ENCODE measurements at regions not wholly inside any gene's neighbourhood (a gene's known extent, or its start where the extent isn't known, plus 50 kb on each side); places are given as distances from the start of the nearest gene placed in this dataset.

DNA sequence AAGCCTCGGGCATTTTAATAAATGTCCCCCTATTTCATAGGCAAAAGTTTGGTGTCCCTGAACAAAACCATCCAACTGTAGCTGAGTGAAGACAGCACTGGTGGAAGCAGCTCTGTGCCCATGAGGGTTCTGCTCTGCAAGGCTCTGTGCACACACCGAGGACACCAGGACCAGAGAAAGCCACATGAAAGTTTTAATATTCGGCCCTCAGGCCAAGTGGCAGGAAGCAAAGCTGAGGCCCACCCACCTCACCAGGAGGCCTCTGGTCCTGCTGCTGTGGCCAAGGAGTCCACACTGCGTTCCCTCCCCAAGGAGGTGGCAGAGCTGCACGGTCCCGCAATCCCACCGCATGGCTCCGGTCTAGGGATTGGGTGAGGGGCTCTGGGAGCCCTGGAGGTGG is 62.6 kb upstream of the RPS6KA2 start:
- TF ChIP-seq POLR2A (IDR thresholded peaks at IDR 0.05), result no peak
- TF ChIP-seq, protein P1, sequence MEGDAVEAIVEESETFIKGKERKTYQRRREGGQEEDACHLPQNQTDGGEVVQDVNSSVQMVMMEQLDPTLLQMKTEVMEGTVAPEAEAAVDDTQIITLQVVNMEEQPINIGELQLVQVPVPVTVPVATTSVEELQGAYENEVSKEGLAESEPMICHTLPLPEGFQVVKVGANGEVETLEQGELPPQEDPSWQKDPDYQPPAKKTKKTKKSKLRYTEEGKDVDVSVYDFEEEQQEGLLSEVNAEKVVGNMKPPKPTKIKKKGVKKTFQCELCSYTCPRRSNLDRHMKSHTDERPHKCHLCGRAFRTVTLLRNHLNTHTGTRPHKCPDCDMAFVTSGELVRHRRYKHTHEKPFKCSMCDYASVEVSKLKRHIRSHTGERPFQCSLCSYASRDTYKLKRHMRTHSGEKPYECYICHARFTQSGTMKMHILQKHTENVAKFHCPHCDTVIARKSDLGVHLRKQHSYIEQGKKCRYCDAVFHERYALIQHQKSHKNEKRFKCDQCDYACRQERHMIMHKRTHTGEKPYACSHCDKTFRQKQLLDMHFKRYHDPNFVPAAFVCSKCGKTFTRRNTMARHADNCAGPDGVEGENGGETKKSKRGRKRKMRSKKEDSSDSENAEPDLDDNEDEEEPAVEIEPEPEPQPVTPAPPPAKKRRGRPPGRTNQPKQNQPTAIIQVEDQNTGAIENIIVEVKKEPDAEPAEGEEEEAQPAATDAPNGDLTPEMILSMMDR (IDR thresholded peaks at IDR 0.05 in 4 of 5, conservative IDR thresholded peaks at IDR 0.05 in 1 of 5), result no peak
